OCI-LY3 (cell line): ENCODE measurements at regions not wholly inside any gene's neighbourhood (a gene's known extent, or its start where the extent isn't known, plus 50 kb on each side); places are given as distances from the start of the nearest gene placed in this dataset.

ENCODE experiments used
- EZH2phosphoT487 ChIP-seq: fragments of 200-600 bp; shearing (Covaris generic); IDR thresholded peaks from 2 replicates; pipeline ENCODE4 v1.6.1; 2018; ENCODE audit warnings: antibody characterized with exemption, mixed run types, low read depth
- TF ChIP-seq, protein P1 (sequence below): fragments of 200-600, 300-600 bp; sonication (generic); IDR thresholded peaks from 2 replicates; pipeline ENCODE4 v1.5.1; 2014; ENCODE audit warnings: antibody characterized with exemption, low read length, low read depth

DNA sequence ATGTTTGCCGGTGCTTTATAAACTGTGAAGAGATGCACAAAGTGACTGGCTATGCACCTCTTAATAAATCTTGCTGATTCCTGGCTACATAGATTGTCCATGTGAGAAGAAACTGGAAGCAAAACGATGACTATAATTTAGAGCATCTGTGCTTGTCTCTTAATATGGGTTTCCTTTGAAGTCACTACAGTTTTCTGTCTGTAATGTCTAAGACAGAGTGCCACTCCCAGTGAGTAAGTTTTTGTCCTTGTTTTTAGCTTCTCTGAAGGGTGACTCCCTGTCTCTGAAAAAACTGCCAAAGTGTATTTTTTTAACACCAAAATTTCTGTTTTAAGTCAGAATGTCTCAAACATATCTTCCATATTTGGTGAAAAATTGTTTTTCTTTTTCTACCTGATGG lies 175.1 kb downstream of the FASLG start:
- TF ChIP-seq, protein P1, sequence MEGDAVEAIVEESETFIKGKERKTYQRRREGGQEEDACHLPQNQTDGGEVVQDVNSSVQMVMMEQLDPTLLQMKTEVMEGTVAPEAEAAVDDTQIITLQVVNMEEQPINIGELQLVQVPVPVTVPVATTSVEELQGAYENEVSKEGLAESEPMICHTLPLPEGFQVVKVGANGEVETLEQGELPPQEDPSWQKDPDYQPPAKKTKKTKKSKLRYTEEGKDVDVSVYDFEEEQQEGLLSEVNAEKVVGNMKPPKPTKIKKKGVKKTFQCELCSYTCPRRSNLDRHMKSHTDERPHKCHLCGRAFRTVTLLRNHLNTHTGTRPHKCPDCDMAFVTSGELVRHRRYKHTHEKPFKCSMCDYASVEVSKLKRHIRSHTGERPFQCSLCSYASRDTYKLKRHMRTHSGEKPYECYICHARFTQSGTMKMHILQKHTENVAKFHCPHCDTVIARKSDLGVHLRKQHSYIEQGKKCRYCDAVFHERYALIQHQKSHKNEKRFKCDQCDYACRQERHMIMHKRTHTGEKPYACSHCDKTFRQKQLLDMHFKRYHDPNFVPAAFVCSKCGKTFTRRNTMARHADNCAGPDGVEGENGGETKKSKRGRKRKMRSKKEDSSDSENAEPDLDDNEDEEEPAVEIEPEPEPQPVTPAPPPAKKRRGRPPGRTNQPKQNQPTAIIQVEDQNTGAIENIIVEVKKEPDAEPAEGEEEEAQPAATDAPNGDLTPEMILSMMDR, result no peak
- TF ChIP-seq EZH2phosphoT487, result no peak
